ENCODE measurements at regions not wholly inside any gene's neighbourhood (a gene's known extent, or its start where the extent isn't known, plus 50 kb on each side); places are given as distances from the start of the nearest gene placed in this dataset.
"Not testable (repeated sequence)": the region's sequence is repeated elsewhere in the genome, so short reads cannot be mapped to it uniquely, and the experiment has no call there.

DNA sequence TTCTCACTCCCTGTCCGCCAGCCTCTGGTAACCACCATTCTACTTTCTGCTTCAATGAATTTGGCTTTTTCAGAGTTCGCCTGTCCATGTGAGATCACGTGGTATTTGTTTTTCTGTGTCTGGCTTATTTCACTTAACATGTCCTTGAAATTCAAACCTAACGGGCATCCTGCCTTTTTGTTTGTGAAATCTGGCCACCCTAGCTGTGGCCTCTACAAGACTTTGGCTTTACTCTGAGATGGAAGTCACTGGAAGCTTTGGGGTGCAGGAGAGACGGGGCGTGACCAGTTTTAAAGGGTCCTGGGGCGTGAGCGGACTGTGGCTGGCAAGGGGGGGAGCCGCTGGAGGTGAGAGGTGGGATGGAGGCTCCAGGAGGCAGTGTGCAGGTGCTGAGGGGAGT lies 66.4 kb downstream of the PROP1 start:
- H3K9me3 Mint-ChIP-seq; DNase-seq; H2AK5ac ChIP-seq (ENCODE audit: insufficient read length, low read length); H4K91ac ChIP-seq (ENCODE audit: insufficient read length, low read depth, low read length); H3K27me3 ChIP-seq (ENCODE audit: insufficient read depth, low read length); H2BK5ac ChIP-seq (ENCODE audit: insufficient read length, low read length); H2BK120ac ChIP-seq (ENCODE audit: low read depth, low read length, poor library complexity, severe bottlenecking); H3K4me2 ChIP-seq (ENCODE audit: insufficient read depth, insufficient read length, low read length); H2BK15ac ChIP-seq (ENCODE audit: low read depth, low read length); H3K4me1 Mint-ChIP-seq; H4K20me1 ChIP-seq (ENCODE audit: control insufficient read depth, insufficient read depth, insufficient read length); H3K9me3 ChIP-seq (ENCODE audit: control insufficient read depth, low read depth, low read length); H3T11ph ChIP-seq (ENCODE audit: low read length); H3K14ac ChIP-seq (ENCODE audit: insufficient read depth, low read length); H3K79me1 ChIP-seq (ENCODE audit: insufficient read depth, low read depth, low read length, poor library complexity, severe bottlenecking); H3K9ac ChIP-seq (ENCODE audit: extremely low read depth, insufficient read length, low read length); H3K18ac ChIP-seq (ENCODE audit: insufficient read length, low read depth, low read length); H3K4me1 ChIP-seq (ENCODE audit: insufficient read depth, low read length); H3K27ac ChIP-seq (ENCODE audit: insufficient read length, low read depth, low read length); H3K23me2 ChIP-seq (ENCODE audit: insufficient read length, low read depth, low read length, poor library complexity, severe bottlenecking); H3K23ac ChIP-seq (ENCODE audit: insufficient read length, low read depth, low read length); H3K36me3 Mint-ChIP-seq (ENCODE audit: insufficient read depth in 1 of 3, low read depth in 3 of 3); H2BK12ac ChIP-seq (ENCODE audit: insufficient read length, low read depth, low read length); H3K4me3 Mint-ChIP-seq; H3K27ac Mint-ChIP-seq; H3K56ac ChIP-seq (ENCODE audit: insufficient read length, low read depth, low read length); H4K8ac ChIP-seq (replicated peaks; ENCODE audit: insufficient read length, low read depth, low read length); H2AFZ ChIP-seq (ENCODE audit: low read length); H2BK20ac ChIP-seq (ENCODE audit: low read depth, low read length, poor library complexity, severe bottlenecking); H4K5ac ChIP-seq (ENCODE audit: insufficient read length, low read depth, low read length); H3K4ac ChIP-seq (ENCODE audit: low read depth, low read length); H3K79me2 ChIP-seq (ENCODE audit: insufficient read depth, low read length); H3K27me3 Mint-ChIP-seq (ENCODE audit: low read depth): not testable (repeated sequence)
- whole genome bisulfite sequencing (ENCODE audit: extremely low coverage, insufficient read length, low lambda C conversion rate), result no CpG with 5 or more reads among the region's 9 CpGs

DNA sequence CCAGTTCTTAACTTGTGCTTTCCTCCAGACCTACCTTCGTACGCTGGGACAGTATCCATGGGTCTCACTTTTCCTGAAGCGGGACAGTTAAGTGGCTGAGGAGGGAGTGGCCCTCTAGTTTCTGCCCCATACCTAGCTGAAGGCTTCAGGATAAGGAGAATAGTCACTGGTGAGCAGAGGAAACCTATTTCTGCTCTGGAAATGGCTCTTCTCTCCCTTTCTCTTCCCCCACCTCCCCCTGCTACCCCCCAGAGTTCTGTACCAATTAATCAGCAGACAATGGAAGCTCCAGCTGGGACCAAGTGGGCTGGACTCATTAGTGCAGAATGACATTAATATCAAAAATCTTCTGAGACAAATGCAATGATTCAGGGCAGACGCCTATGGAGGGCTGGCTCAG lies 68.5 kb downstream of the PROP1 start:
- H2BK20ac ChIP-seq (ENCODE audit: low read depth, low read length, poor library complexity, severe bottlenecking); H2BK15ac ChIP-seq (ENCODE audit: low read depth, low read length); H3K27ac Mint-ChIP-seq; H4K8ac ChIP-seq (replicated peaks; ENCODE audit: insufficient read length, low read depth, low read length); H2BK5ac ChIP-seq (ENCODE audit: insufficient read length, low read length); H3K23me2 ChIP-seq (ENCODE audit: insufficient read length, low read depth, low read length, poor library complexity, severe bottlenecking); H3K27me3 ChIP-seq (ENCODE audit: insufficient read depth, low read length); H3K27ac ChIP-seq (ENCODE audit: insufficient read length, low read depth, low read length); H3K9me3 ChIP-seq (ENCODE audit: control insufficient read depth, low read depth, low read length); DNase-seq; H3K23ac ChIP-seq (ENCODE audit: insufficient read length, low read depth, low read length); H4K5ac ChIP-seq (ENCODE audit: insufficient read length, low read depth, low read length); H2BK120ac ChIP-seq (ENCODE audit: low read depth, low read length, poor library complexity, severe bottlenecking); H2AK5ac ChIP-seq (ENCODE audit: insufficient read length, low read length); H3K36me3 Mint-ChIP-seq (ENCODE audit: insufficient read depth in 1 of 3, low read depth in 3 of 3); H2BK12ac ChIP-seq (ENCODE audit: insufficient read length, low read depth, low read length); H3K4ac ChIP-seq (ENCODE audit: low read depth, low read length); H3K4me1 Mint-ChIP-seq; H3K56ac ChIP-seq (ENCODE audit: insufficient read length, low read depth, low read length); H4K91ac ChIP-seq (ENCODE audit: insufficient read length, low read depth, low read length); H3T11ph ChIP-seq (ENCODE audit: low read length); H2AFZ ChIP-seq (ENCODE audit: low read length); H3K14ac ChIP-seq (ENCODE audit: insufficient read depth, low read length); H3K9me3 Mint-ChIP-seq; H3K4me1 ChIP-seq (ENCODE audit: insufficient read depth, low read length); H3K4me3 Mint-ChIP-seq; H3K27me3 Mint-ChIP-seq (ENCODE audit: low read depth); H3K79me1 ChIP-seq (ENCODE audit: insufficient read depth, low read depth, low read length, poor library complexity, severe bottlenecking); H3K79me2 ChIP-seq (ENCODE audit: insufficient read depth, low read length); H3K4me2 ChIP-seq (ENCODE audit: insufficient read depth, insufficient read length, low read length); H4K20me1 ChIP-seq (ENCODE audit: control insufficient read depth, insufficient read depth, insufficient read length); H3K18ac ChIP-seq (ENCODE audit: insufficient read length, low read depth, low read length); H3K9ac ChIP-seq (ENCODE audit: extremely low read depth, insufficient read length, low read length): not testable (repeated sequence)
- no CpG with 5 or more reads among the region's 4 CpGs for WGBS (ENCODE audit: extremely low coverage, insufficient read length, low lambda C conversion rate)

DNA sequence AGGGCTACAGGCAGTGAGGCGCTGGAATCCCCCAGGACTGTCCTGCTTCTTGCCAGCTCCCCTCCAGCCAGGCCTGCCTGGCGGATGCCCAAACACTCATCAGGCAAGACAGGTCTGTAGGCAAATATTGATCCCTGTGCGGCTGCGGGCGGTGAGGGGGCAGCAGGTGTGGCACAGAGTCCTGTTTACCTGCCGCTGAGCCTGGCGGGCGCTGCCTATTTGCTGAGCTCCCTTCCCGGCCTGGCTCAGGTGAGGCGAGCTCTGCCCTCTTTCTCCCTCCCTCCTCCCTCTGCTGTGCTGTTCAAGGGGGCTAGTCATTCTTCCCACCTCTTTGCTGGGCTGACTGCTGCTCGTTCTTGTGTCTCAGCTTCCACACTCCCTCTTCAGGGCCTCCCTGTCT lies 71.5 kb downstream of the PROP1 start:
- H2AK5ac ChIP-seq (ENCODE audit: insufficient read length, low read length); H3K27ac ChIP-seq (ENCODE audit: insufficient read length, low read depth, low read length); H2BK12ac ChIP-seq (ENCODE audit: insufficient read length, low read depth, low read length); H3K4me2 ChIP-seq (ENCODE audit: insufficient read depth, insufficient read length, low read length); H3K56ac ChIP-seq (ENCODE audit: insufficient read length, low read depth, low read length); H3K9me3 Mint-ChIP-seq; H3K4ac ChIP-seq (ENCODE audit: low read depth, low read length); H3K23ac ChIP-seq (ENCODE audit: insufficient read length, low read depth, low read length); H3K9me3 ChIP-seq (ENCODE audit: control insufficient read depth, low read depth, low read length); H3K14ac ChIP-seq (ENCODE audit: insufficient read depth, low read length); H2BK15ac ChIP-seq (ENCODE audit: low read depth, low read length); H3K27ac Mint-ChIP-seq; H3K79me2 ChIP-seq (ENCODE audit: insufficient read depth, low read length); DNase-seq; H2BK5ac ChIP-seq (ENCODE audit: insufficient read length, low read length); H2BK120ac ChIP-seq (ENCODE audit: low read depth, low read length, poor library complexity, severe bottlenecking); H2AFZ ChIP-seq (ENCODE audit: low read length); H3K4me3 Mint-ChIP-seq; H4K5ac ChIP-seq (ENCODE audit: insufficient read length, low read depth, low read length); H3K18ac ChIP-seq (ENCODE audit: insufficient read length, low read depth, low read length); H3K9ac ChIP-seq (ENCODE audit: extremely low read depth, insufficient read length, low read length); H3K79me1 ChIP-seq (ENCODE audit: insufficient read depth, low read depth, low read length, poor library complexity, severe bottlenecking); H3K36me3 Mint-ChIP-seq (ENCODE audit: insufficient read depth in 1 of 3, low read depth in 3 of 3); H4K91ac ChIP-seq (ENCODE audit: insufficient read length, low read depth, low read length); H3K4me1 Mint-ChIP-seq; H3K4me1 ChIP-seq (ENCODE audit: insufficient read depth, low read length); H3K27me3 Mint-ChIP-seq (ENCODE audit: low read depth); H3T11ph ChIP-seq (ENCODE audit: low read length); H2BK20ac ChIP-seq (ENCODE audit: low read depth, low read length, poor library complexity, severe bottlenecking); H4K8ac ChIP-seq (replicated peaks; ENCODE audit: insufficient read length, low read depth, low read length); H3K23me2 ChIP-seq (ENCODE audit: insufficient read length, low read depth, low read length, poor library complexity, severe bottlenecking); H4K20me1 ChIP-seq (ENCODE audit: control insufficient read depth, insufficient read depth, insufficient read length); H3K27me3 ChIP-seq (ENCODE audit: insufficient read depth, low read length): not testable (repeated sequence)
- no CpG with 5 or more reads among the region's 11 CpGs for WGBS (ENCODE audit: extremely low coverage, insufficient read length, low lambda C conversion rate)
